HG03159 (cell line): ENCODE measurements at regions not wholly inside any gene's neighbourhood (a gene's known extent, or its start where the extent isn't known, plus 50 kb on each side); places are given as distances from the start of the nearest gene placed in this dataset.

Source experiments
- ATAC-seq: cut with Tn5 transposase; IDR thresholded peaks from one replicate; pipeline ENCODE4 v1.9.1; 2021; ENCODE audit warnings: mild to moderate bottlenecking, moderate library complexity; ENCODE audit not compliant: unreplicated experiment

DNA sequence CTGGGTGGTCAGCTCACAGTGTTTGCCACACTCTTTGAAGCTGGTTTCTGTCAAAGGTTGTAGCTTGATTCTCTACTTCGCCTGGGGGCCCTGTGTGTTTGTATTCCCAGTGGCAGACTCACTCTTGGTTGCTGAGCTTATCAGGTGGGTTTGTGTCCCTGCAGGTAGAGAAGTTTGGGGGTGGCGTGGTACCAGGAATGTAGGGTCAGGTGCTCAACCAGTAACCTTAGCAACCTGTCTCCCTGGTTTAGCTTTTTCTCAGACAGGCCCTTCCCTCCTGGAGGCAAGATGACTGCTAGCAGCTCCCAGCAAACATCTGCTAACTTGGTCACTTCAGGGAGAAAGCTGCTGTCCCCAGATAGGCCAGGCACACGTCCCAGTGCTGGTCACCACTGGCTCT lies 352.2 kb downstream of the AACS start:
- ATAC-seq, result no peak

DNA sequence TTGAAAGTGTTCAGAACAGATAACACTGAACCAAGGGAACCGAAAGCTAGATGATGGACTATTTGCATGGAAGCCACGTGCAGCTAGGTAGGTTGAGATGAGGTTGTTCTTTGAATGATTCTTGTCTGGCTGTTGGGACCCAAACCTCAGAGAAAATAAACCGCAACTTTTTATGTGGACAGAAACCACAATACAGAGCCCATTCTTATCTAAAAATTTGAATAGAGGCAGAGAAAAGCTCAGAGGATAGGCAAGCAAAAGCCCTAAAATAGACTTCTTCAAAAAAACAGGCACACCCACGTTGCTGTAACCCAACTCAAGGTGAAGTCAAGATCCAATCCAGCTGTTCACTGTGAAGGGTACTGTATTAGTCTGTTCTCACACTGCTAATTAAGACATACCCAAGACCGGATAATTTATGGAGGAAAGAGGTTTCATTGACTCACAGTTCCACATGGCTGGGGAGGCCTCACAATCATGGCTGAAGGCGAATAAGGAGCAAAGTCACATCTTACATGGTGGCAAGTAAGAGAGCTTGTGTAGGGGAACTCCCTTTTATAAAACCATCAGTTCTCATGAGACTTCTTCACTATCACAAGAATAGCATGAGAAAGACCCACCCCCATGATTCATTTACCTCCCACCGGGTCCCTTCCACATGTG lies 353.8 kb downstream of the AACS start:
- peak; percentile 77 for ATAC-seq

DNA sequence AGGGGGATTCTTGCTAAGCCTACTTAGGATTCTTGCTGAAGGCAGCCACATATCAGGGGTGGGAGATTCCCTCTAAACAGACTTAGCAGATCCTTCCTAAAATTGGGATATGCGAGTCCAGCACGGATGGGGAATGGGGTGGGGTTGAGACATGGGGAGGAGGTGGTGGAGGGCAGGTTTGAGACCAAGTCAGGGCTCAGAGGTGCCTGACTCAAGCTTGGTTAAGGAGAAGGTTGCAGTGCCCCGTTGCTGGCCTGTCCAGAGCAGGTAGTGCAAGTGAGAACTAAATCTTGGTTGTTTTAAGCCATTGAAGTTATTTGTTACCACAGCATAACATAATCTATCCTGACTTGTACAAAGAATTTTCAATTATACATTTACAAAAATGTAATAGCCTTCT lies 359.7 kb downstream of the AACS start:
- ATAC-seq, result no peak

DNA sequence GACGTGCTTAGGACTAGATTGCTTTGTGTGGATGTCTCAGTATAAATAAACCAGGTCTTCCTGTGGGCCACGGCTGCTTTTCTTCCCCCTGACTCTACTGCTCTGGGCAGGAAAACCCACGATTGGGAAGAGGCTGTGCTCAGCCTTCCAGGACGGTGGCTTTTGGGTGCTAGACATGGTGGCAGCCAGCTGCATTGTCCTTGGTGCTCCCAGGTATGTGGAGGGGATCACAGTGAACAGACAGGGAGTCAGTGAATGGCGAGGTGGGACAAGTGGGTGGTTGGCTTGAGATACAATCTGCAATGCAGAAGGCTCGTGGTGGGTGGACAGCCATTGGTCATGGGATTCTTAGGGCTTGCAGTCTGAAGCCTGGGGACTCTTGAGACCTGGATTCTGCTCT lies 366.3 kb downstream of the AACS start:
- ATAC-seq, result no peak

DNA sequence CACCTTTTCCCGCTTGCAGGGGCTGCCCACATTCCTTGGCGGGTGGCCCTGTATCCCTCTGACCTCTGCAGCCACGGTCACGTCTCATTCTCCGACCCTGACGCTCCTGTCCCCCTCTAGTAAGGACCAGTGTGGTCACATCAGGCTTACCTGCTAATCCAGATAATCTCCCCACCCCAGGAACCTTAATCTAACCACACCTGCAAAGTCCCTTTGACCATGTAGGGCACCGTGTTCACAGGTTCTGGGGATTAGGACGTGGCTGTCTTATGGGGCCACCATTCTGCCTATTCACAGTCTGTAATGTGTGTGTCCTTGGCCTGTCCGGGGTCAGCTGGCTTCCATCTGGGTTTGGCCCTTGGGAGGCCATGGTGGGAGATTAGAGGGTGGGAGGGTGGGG lies 368.9 kb downstream of the AACS start:
- no peak for ATAC-seq

DNA sequence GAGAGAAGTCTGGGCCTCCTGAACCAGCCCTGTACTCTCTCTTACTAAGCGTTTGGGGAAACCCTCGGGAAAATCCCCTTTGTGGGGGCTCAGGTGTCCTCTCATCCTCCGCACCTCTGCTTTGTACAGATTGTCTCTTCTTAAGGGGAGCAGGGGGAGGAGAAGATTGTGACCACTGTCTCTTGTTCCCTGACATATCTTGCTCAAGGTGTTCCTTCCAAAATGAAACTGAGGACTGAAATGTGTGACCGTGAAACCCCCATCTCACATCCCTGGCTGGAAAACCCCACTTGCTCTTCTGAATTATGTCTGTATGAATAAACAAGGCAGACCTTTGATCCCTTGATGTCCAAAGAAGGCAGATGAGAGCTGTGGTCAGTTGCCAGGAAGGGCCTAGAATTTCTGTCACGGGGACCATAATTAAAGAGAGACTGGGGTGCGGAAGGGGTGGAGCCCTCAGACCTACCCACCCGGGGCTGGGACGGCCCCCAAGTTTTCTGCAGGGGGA lies 369.8 kb downstream of the AACS start:
- peak; percentile 69 for ATAC-seq

DNA sequence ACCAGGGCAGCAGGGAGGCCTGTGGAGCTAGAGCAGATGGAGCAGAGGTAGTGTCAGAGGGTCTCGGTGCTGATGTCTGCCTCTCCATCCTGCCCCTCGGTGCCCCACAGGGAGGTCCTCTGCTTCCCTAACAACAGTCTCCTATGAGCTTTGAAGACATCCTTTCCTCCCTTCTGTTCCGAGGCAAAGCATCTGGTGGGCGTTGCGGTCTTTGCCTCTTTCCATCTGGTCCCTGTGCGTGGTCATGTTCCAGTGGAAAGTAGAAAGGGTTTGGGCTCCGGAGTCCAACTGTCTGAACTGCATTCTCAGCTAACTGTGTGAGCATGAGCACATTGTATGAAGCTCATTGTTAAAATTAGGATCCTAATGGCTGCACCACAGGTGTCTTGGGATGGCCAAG lies 370.6 kb downstream of the AACS start:
- ATAC-seq, result no peak

DNA sequence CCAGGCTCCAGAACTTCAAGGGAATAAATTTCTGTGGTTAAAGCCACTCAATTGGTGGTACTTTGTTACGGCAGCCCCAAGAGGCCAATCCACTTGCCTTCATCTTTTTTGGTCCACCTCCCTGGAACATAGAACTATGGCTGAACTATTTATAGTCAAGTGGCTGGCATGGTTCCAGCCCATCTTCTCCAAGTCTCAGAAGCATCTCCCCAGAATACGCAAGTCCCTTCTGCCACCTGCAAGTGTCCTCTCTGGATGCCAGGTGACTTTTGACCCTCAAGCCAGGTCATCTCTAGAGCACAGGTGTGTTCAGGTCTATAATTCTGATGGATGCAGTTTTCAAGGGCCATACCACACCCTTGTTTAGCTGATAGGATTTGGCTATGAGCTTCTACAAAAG lies 371.5 kb downstream of the AACS start:
- no peak for ATAC-seq

DNA sequence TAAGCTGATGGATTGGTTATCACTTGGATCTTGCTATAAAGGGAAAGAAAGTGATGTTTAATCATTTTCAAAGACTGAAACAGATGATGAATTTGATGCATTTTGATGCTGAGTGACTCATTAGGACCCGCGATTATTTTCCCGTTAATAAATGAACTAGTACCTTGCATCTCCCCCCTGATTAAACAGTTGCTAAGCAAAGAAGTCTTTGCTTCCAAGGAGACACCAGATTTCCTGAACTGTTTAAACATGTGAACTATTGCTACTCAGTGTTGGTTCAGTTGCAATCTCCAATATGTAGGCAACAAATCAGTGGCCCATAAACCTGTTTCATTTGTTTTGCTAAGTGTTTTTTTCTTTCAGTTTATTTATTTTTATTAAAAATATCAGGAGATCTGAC lies 375.2 kb downstream of the AACS start:
- ATAC-seq, result no peak

DNA sequence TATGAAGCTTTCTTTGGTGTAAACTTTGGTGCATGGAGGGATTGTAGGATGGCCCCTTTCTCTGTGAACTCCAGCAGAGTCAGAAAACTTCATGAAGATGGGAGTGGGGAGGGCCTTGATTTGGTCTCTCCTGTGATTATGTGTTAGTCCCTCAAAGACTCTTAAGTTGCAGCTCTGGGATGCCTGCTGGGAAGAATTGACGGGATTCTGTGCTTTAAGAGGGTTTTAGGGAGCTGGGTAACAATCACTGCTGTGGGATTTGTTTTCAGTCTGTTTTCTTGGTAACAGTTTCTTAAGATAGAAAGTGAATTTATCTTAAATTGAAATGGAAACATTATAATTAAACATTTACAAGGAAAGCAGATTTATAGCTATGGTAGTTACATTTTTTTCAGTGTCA lies 378.1 kb downstream of the AACS start:
- ATAC-seq, result no peak

DNA sequence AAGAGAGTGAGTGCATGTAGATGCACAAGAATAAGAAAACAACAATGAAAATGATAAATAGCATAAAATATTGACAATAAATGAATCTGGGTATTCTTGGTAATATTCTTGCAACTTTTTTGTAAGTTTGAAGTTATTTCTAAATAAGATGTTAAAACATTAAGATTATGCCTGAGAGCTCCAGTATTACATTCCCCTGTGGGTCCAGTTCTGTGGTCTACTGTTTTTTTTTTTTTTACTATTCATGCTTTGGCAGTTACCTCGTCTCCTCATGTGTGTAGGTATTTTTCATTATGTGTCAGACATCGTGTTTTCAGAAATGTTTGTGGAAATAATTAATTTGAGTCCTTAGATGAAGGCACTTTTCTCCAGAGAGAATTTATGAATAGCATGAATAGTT lies 386.2 kb downstream of the AACS start:
- no peak for ATAC-seq

DNA sequence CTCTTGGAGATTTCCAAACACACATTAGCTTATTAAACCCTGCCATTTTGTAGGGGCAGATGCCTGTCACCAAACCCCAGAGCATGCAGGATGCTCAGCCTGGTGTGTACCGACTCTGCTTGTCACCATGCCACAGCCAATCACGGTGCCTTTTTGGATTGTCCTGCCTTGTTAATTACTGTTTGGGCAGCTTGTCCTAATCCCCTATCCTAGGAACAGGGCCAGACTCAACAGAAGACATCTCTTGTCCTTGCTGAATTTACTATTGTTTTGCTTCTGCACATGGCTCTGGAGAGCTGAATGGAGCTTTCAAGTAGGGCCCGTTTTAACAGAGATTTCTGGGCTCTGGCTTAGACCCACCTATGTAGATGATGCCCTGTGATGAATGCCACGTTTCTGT lies 388.5 kb downstream of the AACS start:
- ATAC-seq, result no peak

DNA sequence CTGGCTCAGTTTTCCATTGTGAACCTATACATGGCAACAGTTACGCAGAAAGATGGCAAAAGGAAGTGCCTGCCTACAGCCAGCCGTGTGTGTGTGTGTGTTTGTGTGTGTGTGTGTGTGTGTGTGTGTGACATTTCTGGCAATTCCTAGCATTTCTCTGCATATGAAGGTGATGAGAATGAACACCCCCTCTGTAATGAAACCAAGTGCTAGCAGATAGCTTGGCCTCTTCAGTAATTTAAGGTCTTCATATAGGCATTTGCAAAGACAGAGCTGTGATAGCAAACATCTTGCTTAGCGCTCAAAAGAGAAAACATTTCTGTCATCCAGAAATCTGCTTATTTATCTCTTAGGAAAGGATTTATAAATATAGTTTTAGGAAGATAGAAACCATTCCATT lies 389.1 kb downstream of the AACS start:
- ATAC-seq, result no peak

DNA sequence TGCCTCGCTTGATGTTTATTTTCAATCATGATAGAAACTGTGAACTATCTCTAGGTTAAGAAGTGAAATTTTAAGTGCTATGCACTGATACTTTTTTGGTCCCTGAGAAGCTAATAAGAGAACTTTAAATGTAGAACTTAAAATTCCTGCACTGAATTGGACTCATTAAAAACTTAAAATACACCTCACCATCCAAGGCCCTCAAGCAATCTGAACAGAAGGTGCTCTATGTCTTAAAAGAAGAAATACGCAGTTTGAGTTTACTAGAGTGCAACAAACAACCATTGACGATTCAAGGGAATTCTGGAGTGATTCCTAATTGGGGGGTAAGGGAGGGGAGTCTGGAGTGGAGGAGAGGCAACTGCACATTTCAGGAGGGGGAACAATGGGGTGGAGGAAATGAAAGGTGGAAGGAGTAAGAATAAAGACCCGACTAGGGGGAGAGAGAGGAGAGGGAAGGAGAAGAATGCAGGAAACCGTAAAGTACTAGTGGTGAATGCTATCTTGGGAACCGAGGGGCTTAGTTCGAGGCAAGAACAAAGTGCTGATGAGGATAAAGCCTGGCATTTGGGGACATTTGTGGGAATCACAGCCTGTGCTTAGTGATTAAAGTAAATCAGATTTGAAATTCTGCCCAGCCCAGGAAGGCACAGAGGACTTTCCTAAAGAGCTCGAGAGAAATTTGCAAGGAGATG lies 389.7 kb downstream of the AACS start:
- ATAC-seq, result no peak

DNA sequence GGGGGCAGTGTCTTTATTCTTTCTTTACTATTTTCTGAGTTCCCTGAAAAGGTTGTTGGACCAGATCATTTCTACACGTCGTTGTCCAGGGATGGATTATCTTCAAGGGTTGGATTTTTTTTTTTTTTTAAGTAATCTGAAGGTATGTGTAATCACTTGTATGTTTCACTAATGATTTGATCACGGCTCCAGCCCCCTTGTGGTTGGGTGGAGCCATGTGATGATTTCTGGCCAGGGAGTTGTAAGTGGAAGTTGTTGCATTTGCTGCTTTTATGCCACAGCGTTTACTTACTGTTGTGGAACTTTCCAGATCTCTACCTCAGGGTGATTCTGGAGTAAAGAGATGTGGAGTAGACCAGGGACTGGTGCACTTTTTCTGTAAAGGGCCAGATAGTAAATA lies 390.3 kb downstream of the AACS start:
- ATAC-seq, result no peak

DNA sequence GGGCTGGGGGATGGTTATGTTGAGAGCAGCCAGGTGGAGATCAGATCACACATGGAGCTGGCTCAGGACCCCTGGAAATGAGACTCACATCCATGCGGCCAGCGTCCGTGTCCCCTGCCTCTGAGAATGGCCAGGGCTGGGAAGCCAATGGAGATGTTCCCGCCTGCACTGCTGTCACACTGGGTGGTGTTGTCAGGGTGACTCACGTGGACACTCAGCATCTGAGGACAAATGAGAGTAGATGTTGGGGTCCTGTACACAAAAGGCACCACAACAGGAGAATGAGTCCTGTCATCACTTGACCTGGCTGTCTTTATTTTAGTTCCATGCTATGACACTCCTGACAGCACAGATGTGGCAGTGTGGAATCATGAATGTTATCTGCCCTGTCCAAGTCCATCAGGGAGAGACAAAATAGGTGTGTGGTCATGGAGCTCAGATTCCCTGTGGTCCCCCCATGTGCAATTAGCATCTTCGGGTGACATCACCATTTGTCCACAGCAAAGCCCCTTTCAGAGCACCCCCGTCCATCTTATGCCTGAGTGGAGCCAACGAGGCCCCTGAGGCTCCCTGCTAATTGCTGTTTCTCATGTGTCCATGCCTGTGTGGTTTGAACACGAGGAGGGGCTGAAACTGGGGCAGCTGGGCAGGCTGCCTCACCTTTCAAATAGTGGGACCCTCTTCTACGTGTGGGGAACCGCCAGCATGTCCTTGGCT lies 393.5 kb downstream of the AACS start:
- ATAC-seq, result no peak

DNA sequence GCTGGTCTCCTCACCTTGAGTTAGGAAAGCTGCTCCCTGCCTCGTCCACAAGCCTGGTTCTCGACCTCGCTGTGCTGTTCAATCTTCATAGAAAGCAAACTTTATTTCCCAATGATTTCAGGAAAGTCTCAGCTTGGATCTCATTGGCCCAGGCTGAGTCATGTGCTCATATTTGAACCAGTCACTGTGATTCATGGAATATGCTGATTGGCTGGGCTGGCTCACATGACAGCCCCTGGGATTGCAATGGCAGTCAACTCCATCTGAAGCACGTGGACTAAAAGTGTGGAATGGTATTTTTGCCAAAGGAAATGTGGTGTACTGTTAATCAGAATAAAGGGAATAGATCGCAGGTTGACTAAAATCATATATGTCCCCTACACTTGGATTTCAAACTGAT lies 396.6 kb downstream of the AACS start:
- ATAC-seq, result no peak

DNA sequence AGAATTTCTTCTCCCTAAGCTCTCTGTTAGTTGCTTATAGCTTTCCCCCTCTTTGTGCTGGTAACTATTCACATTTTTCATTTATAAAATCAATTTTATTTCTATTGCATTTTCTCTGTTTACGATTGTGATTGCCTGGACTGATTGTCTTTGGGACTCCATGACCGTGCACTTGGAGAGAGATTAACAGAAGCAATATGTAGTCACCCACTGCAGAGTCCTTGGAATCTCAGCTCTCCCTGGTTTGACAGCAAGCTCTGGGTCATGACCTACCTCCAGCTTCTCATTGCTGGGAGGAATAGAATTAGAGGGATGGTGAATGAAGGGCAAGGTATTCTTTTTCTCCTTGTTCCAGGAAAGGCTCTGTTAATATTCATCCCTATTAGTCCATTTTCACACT lies 398.2 kb downstream of the AACS start:
- ATAC-seq, result no peak

DNA sequence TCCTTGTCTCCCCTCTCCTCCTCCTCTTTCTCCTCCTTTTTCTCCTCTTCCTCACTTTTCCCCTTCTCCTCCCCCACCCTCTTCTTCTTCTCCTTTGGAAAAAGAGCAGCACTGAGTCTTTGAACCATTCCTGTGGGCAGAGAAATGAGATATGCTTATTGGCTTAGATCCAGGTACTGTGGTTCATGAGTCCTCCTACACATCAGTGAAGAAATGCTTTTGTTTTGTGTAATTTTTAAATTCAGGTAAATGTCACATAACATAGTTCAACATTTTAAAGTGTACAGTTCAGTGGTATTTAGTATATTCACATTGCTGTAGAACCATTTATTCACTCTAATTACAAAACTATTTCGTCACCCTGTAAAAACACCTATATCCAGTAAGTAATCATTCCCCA lies 402.1 kb downstream of the AACS start:
- no peak for ATAC-seq

DNA sequence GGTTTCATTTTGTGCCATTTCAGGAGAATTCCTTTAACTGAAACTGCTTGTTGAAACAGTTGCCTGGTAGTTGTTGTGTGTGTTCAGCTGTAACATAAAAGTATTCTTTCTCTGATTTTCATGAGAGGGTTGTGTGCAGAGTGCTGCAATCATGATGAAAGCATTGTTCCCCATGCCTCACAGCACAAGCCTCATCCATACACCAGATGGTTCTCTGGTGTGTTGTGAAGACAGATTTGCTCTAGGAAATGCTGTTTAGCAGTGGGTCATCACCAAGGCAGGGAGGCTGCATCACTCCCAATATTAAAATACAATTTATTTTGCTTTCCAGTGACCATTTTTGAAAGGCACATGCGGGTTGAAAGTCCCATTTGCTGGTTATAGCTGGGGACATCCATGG lies 404.4 kb downstream of the AACS start:
- no peak for ATAC-seq

DNA sequence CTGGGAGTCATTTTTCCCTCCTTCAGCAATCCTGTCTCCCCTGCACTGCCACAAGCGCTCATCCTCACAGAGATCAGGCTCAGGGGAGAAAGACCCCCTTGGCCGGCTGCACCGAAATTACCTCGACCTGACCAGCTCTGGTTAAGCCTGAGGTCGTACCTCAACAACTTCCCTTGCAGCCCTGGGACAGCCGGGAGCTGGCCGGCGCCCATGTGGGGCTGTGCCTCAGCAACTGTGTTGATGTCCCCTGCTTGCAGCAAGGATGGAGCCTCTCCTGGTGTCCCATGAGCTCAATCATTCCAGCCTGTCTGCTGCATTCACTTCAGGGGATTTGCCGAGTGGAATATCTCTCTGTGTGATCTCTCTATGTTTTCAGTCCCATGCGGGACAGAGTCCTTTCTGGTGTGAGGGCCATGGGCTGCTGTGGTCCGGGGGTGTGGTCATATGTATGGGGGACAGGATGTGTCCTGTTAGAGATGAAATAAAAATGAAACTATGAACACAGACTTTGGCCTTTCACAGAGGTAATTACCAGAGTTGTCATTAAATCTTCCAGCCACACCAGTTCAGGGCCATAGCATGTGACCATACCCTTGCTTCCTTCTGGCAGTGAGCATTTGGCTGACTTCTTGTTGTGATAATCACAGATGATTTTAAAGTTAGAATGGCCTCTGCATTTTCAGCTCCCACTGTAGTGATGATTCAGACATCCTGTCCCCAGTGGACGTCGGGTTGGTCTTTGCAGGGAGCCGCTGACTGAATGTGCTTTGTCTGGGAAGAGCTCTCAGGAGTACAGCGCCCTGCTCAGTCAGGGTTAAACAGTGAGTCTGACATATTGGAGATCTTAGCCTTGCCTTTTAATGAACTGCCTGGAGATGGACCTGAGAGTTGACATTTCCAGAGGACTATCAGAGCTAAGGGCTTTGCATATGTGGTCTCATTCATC lies 405.9 kb downstream of the AACS start:
- ATAC-seq, result no peak
